ENCODE measurements at regions not wholly inside any gene's neighbourhood (a gene's known extent, or its start where the extent isn't known, plus 50 kb on each side); places are given as distances from the start of the nearest gene placed in this dataset.

GRCh38 chr22:48804811-48805301, 1022.8 kb downstream of the BRD1 start:
- no peak for DNase-seq

GRCh38 chr22:48803948-48804810, 1023.5 kb downstream of the BRD1 start:
- no peak for DNase-seq

- DNase-seq: no peak
Measured at GRCh38 chr22:48803171-48803947, 1024.3 kb downstream of the BRD1 start.

- DNase-seq: no peak
Measured at GRCh38 chr22:48802576-48802975, 1025.1 kb downstream of the BRD1 start.

- no peak for DNase-seq
Measured at GRCh38 chr22:48800886-48801607, 1026.6 kb downstream of the BRD1 start.

- no peak for DNase-seq
Measured at GRCh38 chr22:48800036-48800885, 1027.4 kb downstream of the BRD1 start.

GRCh38 chr22:48799227-48799970, 1028.3 kb downstream of the BRD1 start:
- no peak for DNase-seq

GRCh38 chr22:48798281-48799226, 1029.1 kb downstream of the BRD1 start:
- no peak for DNase-seq

- DNase-seq: no peak
Measured at GRCh38 chr22:48797731-48798130, 1029.9 kb downstream of the BRD1 start.

- no peak for DNase-seq
Measured at GRCh38 chr22:48796310-48797015, 1031.2 kb downstream of the BRD1 start.

GRCh38 chr22:48795664-48796063, 1032.0 kb downstream of the BRD1 start:
- DNase-seq: no peak

- DNase-seq: no peak
Measured at GRCh38 chr22:48794906-48795305, 1032.8 kb downstream of the BRD1 start.

- no peak for DNase-seq
Measured at GRCh38 chr22:48793949-48794348, 1033.7 kb downstream of the BRD1 start.

GRCh38 chr22:48786679-48786996, 1041.0 kb downstream of the BRD1 start:
- no peak for DNase-seq

- no peak for DNase-seq
Measured at GRCh38 chr22:48785792-48786678, 1041.6 kb downstream of the BRD1 start.

- no peak for DNase-seq
Measured at GRCh38 chr22:48784701-48785503, 1042.8 kb downstream of the BRD1 start.

GRCh38 chr22:48783821-48784266, 1043.8 kb downstream of the BRD1 start:
- no peak for DNase-seq

Data from NCI-H2107 (cell line).